ENCODE measurements at regions not wholly inside any gene's neighbourhood (a gene's known extent, or its start where the extent isn't known, plus 50 kb on each side); places are given as distances from the start of the nearest gene placed in this dataset.
"Not testable (repeated sequence)": the region's sequence is repeated elsewhere in the genome, so short reads cannot be mapped to it uniquely, and the experiment has no call there.

GRCh38 chr7:79513261-79513660 lies 59.8 kb upstream of the MAGI2 start:
- TF ChIP-seq, protein P1, sequence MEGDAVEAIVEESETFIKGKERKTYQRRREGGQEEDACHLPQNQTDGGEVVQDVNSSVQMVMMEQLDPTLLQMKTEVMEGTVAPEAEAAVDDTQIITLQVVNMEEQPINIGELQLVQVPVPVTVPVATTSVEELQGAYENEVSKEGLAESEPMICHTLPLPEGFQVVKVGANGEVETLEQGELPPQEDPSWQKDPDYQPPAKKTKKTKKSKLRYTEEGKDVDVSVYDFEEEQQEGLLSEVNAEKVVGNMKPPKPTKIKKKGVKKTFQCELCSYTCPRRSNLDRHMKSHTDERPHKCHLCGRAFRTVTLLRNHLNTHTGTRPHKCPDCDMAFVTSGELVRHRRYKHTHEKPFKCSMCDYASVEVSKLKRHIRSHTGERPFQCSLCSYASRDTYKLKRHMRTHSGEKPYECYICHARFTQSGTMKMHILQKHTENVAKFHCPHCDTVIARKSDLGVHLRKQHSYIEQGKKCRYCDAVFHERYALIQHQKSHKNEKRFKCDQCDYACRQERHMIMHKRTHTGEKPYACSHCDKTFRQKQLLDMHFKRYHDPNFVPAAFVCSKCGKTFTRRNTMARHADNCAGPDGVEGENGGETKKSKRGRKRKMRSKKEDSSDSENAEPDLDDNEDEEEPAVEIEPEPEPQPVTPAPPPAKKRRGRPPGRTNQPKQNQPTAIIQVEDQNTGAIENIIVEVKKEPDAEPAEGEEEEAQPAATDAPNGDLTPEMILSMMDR (IDR thresholded peaks at IDR 0.05; ENCODE audit: insufficient read depth, low read length, poor library complexity, severe bottlenecking): no peak
- DNase-seq (ENCODE audit: low read depth): no peak
- H3K36me3 ChIP-seq (ENCODE audit: control insufficient read depth, insufficient read depth, low read length): no peaks in the 10 kb centered on the region
- no peaks in the 10 kb centered on the region for H3K27me3 ChIP-seq (ENCODE audit: control insufficient read depth, insufficient read depth, low read length)
- H3K4me3 ChIP-seq (ENCODE audit: low read depth, low read length): no peak overlapping the region

GRCh38 chr7:79512261-79512660 lies 58.8 kb upstream of the MAGI2 start:
- Histone ChIP-seq H3K4me3 (ENCODE audit: low read depth, low read length) (no peak overlapping the region), H3K36me3 (ENCODE audit: control insufficient read depth, insufficient read depth, low read length) (no peaks in the 10 kb centered on the region), H3K27me3 (ENCODE audit: control insufficient read depth, insufficient read depth, low read length) (no peaks in the 10 kb centered on the region)
- TF ChIP-seq, protein P1 (IDR thresholded peaks at IDR 0.05; ENCODE audit: insufficient read depth, low read length, poor library complexity, severe bottlenecking): no peak
- no peak for DNase-seq (ENCODE audit: low read depth)

DNA sequence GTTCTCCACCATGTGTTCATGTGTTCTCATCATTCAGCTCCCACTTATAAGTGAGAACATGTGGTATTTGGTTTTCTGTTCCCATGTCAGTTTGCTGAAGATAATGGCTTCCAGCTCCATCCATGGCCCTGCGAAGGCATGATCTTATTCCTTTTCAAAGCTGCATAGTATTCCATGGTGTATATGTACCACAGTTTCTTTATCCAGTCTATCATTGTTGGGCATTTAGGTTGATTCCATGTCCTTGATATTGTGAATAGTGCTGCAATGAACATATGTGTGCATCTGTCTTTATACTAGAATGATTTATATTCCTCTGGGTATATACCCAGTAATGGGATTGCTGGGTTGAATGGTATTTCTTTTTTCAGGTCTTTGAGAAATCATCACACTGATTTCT lies 57.6 kb upstream of the MAGI2 start:
- H3K36me3 ChIP-seq (ENCODE audit: control insufficient read depth, insufficient read depth, low read length); DNase-seq (ENCODE audit: low read depth); H3K4me3 ChIP-seq (ENCODE audit: low read depth, low read length); H3K27me3 ChIP-seq (ENCODE audit: control insufficient read depth, insufficient read depth, low read length): not testable (repeated sequence)

- Histone ChIP-seq H3K27me3 (ENCODE audit: control insufficient read depth, insufficient read depth, low read length) (no peaks in the 10 kb centered on the region), H3K36me3 (ENCODE audit: control insufficient read depth, insufficient read depth, low read length) (no peaks in the 10 kb centered on the region), H3K4me3 (ENCODE audit: low read depth, low read length) (no peak overlapping the region)
- no peak for DNase-seq (ENCODE audit: low read depth)
- TF ChIP-seq, protein P1 (IDR thresholded peaks at IDR 0.05; ENCODE audit: insufficient read depth, low read length, poor library complexity, severe bottlenecking): no peak
Measured at GRCh38 chr7:79507131-79507530, 53.7 kb upstream of the MAGI2 start.

DNA sequence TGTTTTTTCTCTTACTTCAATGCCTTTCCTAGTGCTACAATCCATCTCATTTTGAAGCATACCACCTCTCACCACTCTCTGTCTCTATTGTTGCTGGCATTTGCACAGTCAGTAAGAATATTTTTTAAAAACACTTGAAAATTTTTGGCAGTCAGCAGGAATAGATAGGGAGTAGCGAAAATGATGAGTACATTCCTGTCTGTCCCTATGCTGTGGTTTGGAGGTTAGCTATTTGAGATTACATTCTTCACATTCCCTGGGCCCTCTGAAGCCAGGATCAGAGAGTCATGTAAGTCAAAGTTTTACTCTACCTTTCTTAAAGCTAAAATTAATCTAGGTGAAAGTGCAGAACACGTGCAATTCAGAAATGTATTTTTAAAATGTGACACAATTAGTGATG lies 53.0 kb upstream of the MAGI2 start:
- H3K27me3 ChIP-seq (ENCODE audit: control insufficient read depth, insufficient read depth, low read length): no peaks in the 10 kb centered on the region
- TF ChIP-seq, protein P1 (IDR thresholded peaks at IDR 0.05; ENCODE audit: insufficient read depth, low read length, poor library complexity, severe bottlenecking): no peak
- H3K36me3 ChIP-seq (ENCODE audit: control insufficient read depth, insufficient read depth, low read length): no peaks in the 10 kb centered on the region
- DNase-seq (ENCODE audit: low read depth): no peak
- H3K4me3 ChIP-seq (ENCODE audit: low read depth, low read length): no peak overlapping the region

DNA sequence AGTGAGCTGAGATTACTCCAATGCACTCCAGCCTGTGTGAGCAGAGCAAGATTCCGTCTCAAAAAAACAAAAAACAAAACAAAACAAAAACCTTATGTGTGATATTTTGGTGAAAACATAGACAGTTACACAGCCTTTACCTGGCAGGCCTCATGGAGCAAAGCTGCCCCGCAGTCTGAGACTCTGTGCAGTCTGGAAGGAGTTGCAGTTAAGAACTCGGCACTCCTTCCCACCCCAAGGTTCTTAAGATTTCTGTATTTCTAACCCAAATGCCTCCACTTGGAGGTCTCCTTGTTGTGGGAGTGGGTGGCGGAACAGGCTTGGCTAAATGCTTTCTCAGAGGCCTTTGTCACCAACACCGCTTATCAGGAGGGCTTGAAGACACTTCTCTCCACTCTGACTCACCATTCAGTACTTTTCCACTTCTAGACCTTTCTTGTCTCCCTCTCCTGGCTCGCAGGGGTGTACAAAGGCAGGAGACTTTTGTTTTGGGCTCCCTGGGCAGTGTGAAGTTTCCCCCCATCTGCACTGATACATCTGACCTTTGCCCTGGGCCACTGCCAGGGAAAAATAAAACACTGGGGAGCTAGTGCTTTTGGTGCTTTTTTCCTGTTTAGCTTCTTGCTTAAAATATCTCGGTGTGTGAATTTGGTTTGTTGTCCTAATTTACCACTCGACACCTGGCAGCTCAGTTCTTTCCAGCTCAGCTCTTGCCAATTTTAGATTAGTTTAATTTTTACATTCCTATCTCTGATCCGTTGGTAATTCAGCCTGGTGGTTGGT lies 51.3 kb upstream of the MAGI2 start:
- Histone ChIP-seq H3K4me3 (ENCODE audit: low read depth, low read length) (no peak overlapping the region), H3K27me3 (ENCODE audit: control insufficient read depth, insufficient read depth, low read length) (no peaks in the 10 kb centered on the region), H3K36me3 (ENCODE audit: control insufficient read depth, insufficient read depth, low read length) (no peaks in the 10 kb centered on the region)
- TF ChIP-seq, protein P1 (IDR thresholded peaks at IDR 0.05; ENCODE audit: insufficient read depth, low read length, poor library complexity, severe bottlenecking): no peak
- DNase-seq (ENCODE audit: low read depth): no peak
